ENCODE measurements at regions not wholly inside any gene's neighbourhood (a gene's known extent, or its start where the extent isn't known, plus 50 kb on each side); places are given as distances from the start of the nearest gene placed in this dataset.

- peak; percentile 72 for DNase-seq (ENCODE audit: low read depth)
Measured at GRCh38 chr12:77724367-77724957, 106.2 kb upstream of the NAV3 start.

GRCh38 chr12:77723308-77723707, 107.4 kb upstream of the NAV3 start:
- no peak for DNase-seq (ENCODE audit: low read depth)

- DNase-seq (ENCODE audit: low read depth), result no peak
Measured at GRCh38 chr12:77722536-77722935, 108.2 kb upstream of the NAV3 start.

- DNase-seq (ENCODE audit: low read depth), result peak; percentile 18
Measured at GRCh38 chr12:77720258-77720657, 110.4 kb upstream of the NAV3 start.

- no peak for DNase-seq (ENCODE audit: low read depth)
Measured at GRCh38 chr12:77710209-77710608, 120.5 kb upstream of the NAV3 start.

- no peak for DNase-seq (ENCODE audit: low read depth)
Measured at GRCh38 chr12:77697126-77697525, 133.6 kb upstream of the NAV3 start.

GRCh38 chr12:77696183-77696582, 134.5 kb upstream of the NAV3 start:
- DNase-seq (ENCODE audit: low read depth), result no peak

- no peak for DNase-seq (ENCODE audit: low read depth)
Measured at GRCh38 chr12:77689510-77690086, 141.1 kb upstream of the NAV3 start.

- no peak for DNase-seq (ENCODE audit: low read depth)
Measured at GRCh38 chr12:77687321-77687720, 143.4 kb upstream of the NAV3 start.

- DNase-seq (ENCODE audit: low read depth), result peak; percentile 23
Measured at GRCh38 chr12:77686760-77687159, 143.9 kb upstream of the NAV3 start.

- DNase-seq (ENCODE audit: low read depth), result no peak
Measured at GRCh38 chr12:77685901-77686300, 144.8 kb upstream of the NAV3 start.

- peak; percentile 82 for DNase-seq (ENCODE audit: low read depth)
Measured at GRCh38 chr12:77685112-77685511, 145.6 kb upstream of the NAV3 start.

GRCh38 chr12:77682488-77682887, 148.2 kb upstream of the NAV3 start:
- DNase-seq (ENCODE audit: low read depth), result no peak

GRCh38 chr12:77681726-77682125, 149.0 kb upstream of the NAV3 start:
- DNase-seq (ENCODE audit: low read depth), result no peak

- no peak for DNase-seq (ENCODE audit: low read depth)
Measured at GRCh38 chr12:77679686-77680085, 151.0 kb upstream of the NAV3 start.

GRCh38 chr12:77678621-77679020, 152.1 kb upstream of the NAV3 start:
- no peak for DNase-seq (ENCODE audit: low read depth)

- peak; percentile 28 for DNase-seq (ENCODE audit: low read depth)
Measured at GRCh38 chr12:77667101-77667500, 163.6 kb upstream of the NAV3 start.

- DNase-seq (ENCODE audit: low read depth), result no peak
Measured at GRCh38 chr12:77648716-77649115, 182.0 kb upstream of the NAV3 start.

- no peak for DNase-seq (ENCODE audit: low read depth)
Measured at GRCh38 chr12:77645966-77646598, 184.6 kb upstream of the NAV3 start.

GRCh38 chr12:77644915-77645605, 185.6 kb upstream of the NAV3 start:
- no peak for DNase-seq (ENCODE audit: low read depth)

- DNase-seq (ENCODE audit: low read depth), result no peak
Measured at GRCh38 chr12:77642246-77642645, 188.4 kb upstream of the NAV3 start.

- no peak for DNase-seq (ENCODE audit: low read depth)
Measured at GRCh38 chr12:77640356-77640755, 190.3 kb upstream of the NAV3 start.
